ENCODE measurements at regions not wholly inside any gene's neighbourhood (a gene's known extent, or its start where the extent isn't known, plus 50 kb on each side); places are given as distances from the start of the nearest gene placed in this dataset.

DNA sequence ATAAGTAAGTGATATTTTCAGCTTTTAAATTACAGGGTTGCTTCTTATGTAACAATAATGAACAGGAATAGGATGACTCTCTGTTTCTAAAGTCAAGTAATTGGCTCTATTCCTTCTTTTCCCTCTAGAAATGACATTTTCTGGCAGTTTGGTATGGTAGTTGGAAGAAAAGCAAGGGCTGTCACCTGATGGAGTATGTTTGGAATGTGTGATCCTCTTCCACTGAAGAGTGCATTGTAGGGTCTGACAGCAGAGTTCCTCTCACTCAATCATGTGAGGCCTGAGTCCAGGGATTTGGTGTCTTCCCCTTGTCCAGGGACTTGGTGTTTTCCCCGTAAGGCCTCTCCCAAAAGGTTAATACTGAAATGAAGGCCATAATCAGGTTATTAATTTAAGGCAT is 233.8 kb upstream of the FBXL7 start:
- TF ChIP-seq, protein P1, sequence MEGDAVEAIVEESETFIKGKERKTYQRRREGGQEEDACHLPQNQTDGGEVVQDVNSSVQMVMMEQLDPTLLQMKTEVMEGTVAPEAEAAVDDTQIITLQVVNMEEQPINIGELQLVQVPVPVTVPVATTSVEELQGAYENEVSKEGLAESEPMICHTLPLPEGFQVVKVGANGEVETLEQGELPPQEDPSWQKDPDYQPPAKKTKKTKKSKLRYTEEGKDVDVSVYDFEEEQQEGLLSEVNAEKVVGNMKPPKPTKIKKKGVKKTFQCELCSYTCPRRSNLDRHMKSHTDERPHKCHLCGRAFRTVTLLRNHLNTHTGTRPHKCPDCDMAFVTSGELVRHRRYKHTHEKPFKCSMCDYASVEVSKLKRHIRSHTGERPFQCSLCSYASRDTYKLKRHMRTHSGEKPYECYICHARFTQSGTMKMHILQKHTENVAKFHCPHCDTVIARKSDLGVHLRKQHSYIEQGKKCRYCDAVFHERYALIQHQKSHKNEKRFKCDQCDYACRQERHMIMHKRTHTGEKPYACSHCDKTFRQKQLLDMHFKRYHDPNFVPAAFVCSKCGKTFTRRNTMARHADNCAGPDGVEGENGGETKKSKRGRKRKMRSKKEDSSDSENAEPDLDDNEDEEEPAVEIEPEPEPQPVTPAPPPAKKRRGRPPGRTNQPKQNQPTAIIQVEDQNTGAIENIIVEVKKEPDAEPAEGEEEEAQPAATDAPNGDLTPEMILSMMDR (conservative IDR thresholded peaks at IDR 0.05) = no peak
- no peak overlapping the region for H3K27ac ChIP-seq

DNA sequence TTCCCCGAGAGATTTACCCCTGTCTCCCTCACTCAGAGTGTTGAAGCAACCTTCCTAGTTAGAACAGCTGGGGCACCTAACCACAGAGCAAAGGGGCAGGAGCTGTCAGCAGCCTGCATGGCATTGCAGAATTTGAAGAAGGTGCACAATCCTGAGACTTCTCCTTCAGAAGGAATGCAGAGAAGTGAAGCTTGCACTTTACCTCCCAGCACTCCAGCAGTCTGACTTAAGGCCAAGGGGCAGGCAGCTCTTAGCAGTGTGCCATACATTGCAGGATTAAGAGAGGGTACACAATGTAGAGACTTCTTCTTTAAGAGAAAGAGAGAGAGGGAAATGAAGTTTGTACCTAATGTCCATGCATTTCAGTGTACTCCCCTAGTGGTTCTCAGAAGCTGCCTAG is 236.0 kb upstream of the FBXL7 start:
- TF ChIP-seq, protein P1 (conservative IDR thresholded peaks at IDR 0.05) = no peak
- no peak overlapping the region for H3K27ac ChIP-seq

DNA sequence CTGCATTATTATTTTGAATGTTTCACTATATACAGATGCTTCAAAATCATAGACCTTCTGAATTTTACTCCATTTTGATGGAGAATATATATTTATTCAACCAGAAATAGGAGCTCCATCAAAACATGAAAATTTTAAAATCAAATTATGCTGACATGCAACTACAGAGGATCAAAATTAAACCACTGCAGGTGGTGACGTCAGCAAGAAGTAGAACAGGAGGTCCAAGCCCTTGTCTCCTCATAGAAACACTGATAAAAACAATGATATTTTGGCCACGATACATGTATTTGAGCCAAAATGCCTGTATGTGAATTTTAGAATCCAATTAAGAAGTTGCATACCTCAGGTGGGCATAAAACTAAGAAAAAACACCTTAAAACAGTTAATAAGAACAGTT is 236.6 kb upstream of the FBXL7 start:
- TF ChIP-seq, protein P1 (conservative IDR thresholded peaks at IDR 0.05) = no peak
- no peak overlapping the region for H3K27ac ChIP-seq

DNA sequence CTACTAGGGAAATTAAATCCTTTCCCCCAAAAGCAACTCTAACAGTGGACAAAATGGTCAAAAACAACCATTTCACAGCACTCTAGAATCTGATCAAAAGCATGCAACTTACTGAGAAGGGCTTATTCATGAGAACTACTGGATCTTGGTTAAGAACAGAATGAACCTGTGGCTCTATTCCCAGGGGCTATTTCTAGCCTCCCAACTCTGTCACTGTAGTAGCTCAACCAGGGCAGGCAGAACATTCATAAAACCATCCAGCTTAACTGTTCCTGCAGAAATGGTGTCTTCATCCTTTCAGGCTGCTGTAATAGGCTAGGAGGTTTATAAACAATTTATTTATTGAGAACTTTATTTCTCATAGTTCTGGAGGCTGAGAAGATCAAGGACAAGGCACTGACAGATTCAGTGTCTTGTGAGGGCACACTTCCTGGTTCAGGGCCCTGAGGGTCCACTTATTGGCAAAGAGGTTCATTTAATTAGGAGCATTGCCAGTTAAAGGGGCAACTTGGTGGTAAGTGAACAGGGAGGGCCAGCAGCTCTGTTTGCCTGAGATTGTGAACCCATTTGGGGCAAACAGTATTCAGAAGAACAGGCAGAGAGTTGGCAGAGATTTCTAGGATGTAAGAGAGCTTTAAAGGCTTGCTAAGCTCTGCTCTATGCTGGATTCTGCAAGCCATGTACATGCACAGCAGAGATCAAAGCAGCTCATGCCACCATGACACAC is 238.5 kb upstream of the FBXL7 start:
- H3K27ac ChIP-seq = no peak overlapping the region
- TF ChIP-seq, protein P1 (conservative IDR thresholded peaks at IDR 0.05) = no peak

DNA sequence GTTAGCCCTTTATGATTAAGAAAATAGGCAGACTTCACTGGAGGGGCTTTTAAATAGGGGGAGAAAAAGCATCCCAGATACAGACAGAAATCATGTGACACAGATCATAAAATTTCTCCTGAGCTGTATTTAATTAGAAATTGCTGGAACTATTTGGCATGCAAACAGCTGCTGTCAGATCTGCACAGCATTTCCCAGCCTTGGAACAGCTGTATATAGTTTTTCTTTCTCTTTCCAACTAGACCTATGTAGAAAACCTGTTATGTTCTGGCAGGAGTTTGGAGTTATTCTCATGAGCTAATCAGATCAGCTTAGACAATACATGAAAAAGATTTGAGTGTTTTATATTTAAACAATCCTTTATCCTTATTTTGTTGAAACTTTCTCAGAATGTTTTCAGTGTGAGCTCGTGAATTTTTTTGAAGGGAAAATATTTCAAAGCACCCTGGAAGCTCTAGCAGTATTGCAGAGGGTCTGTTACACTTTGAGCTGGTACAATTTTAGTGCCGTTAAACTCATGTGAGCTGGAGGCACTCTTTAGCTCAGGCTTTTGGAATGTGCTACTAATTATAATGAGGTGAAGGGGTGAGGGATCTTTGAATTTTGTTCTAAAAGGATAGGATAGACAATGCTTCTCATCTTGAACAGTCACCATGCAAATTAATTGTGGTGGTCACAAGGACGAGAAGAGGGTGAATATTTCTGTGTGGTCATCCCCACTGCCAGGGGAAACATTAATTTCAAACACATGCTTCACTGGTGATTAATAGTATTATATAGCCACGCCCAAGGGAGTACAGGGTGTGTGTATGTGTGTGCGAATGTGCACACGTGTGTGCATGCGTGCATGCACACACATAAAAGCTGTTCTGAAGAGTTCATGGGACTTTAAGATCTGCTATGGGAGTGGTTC is 239.4 kb upstream of the FBXL7 start:
- H3K27ac ChIP-seq = no peak overlapping the region
- TF ChIP-seq, protein P1 (conservative IDR thresholded peaks at IDR 0.05) = no peak

DNA sequence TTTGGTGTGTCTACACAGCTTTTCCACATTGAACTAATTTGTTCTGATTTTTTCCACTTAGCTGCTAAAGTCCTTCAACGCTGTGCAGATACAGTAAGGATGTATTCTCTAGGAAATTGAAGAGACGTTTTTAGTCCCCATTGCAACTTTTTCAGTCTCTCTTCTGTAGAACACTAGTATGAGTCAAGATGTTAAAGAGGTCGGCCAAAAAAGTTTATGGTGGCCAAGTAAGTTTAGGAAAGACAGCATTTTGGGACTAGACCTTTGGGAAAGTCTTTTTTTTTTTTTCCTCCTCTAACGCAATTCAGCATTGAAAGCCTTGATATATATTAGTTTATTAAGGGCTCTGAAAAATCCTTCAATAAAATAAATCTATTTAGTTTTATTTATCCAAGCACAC is 243.5 kb upstream of the FBXL7 start:
- H3K27ac ChIP-seq = no peak overlapping the region
- TF ChIP-seq, protein P1 (conservative IDR thresholded peaks at IDR 0.05) = no peak

DNA sequence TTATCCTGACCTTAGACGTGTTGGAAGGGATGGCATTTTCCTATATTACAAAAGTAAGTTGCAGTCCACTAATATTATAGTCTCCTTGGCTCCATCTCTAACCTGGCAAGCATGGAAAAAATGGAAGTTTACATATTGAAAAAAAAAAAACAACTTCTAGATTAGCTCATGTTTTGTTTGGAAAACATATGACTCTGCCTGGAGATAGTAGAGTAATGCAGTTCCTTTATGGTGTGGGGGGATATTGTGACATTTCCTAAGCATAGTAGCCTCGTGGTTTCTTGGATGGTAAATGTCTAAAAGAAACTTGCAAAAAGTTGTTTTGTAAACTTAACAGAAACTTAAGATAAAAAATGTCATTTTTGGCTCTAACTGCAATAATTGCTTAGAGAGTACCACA is 244.4 kb upstream of the FBXL7 start:
- TF ChIP-seq, protein P1 (conservative IDR thresholded peaks at IDR 0.05) = no peak
- H3K27ac ChIP-seq = no peak overlapping the region

Data from VCaP (cell line).